Lower leg skin (tissue), 3 donors: ENCODE measurements at regions not wholly inside any gene's neighbourhood (a gene's known extent, or its start where the extent isn't known, plus 50 kb on each side); places are given as distances from the start of the nearest gene placed in this dataset.
"Not testable (repeated sequence)": the region's sequence is repeated elsewhere in the genome, so short reads cannot be mapped to it uniquely, and the experiment has no call there.

Experiments used
- POLR2A ChIP-seq, 2 donors: fragments of 450-650 bp; IDR thresholded peaks; one replicate each; pipeline ENCODE4 v1.6.1; 2016 to 2017; ENCODE audit warnings: antibody characterized with exemption in 2 of 2, mild to moderate bottlenecking in 1 of 2, moderate library complexity in 1 of 2
- TF ChIP-seq, protein P1 (sequence below), 3 donors: fragments of 450-650 bp; IDR thresholded peaks; one replicate each; pipeline ENCODE4 v1.5.1; 2016; ENCODE audit warnings: antibody characterized with exemption in 3 of 3, mild to moderate bottlenecking in 3 of 3, moderate library complexity in 2 of 3

DNA sequence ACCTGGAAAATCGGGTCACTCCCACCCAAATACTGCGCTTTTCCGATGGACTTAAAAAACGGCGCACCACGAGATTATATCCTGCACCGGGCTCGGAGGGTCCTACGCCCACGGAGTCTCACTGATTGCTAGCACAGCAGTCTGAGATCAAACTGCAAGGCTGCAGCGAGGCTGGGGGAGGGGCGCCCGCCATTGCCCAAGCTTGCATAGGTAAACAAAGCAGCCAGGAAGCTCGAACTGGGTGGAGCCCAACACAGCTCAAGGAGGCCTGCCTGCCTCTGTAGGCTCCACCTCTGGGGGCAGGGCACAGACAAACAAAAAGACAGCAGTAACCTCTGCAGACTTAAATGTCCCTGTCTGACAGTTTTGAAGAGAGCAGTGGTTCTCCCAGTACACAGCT is 226.5 kb upstream of the RGMB start:
- TF ChIP-seq, protein P1, sequence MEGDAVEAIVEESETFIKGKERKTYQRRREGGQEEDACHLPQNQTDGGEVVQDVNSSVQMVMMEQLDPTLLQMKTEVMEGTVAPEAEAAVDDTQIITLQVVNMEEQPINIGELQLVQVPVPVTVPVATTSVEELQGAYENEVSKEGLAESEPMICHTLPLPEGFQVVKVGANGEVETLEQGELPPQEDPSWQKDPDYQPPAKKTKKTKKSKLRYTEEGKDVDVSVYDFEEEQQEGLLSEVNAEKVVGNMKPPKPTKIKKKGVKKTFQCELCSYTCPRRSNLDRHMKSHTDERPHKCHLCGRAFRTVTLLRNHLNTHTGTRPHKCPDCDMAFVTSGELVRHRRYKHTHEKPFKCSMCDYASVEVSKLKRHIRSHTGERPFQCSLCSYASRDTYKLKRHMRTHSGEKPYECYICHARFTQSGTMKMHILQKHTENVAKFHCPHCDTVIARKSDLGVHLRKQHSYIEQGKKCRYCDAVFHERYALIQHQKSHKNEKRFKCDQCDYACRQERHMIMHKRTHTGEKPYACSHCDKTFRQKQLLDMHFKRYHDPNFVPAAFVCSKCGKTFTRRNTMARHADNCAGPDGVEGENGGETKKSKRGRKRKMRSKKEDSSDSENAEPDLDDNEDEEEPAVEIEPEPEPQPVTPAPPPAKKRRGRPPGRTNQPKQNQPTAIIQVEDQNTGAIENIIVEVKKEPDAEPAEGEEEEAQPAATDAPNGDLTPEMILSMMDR (IDR thresholded peaks at IDR 0.05): not testable (repeated sequence)
- not testable (repeated sequence) for TF ChIP-seq POLR2A (IDR thresholded peaks at IDR 0.05)
